GM12892 (cell line): ENCODE measurements at regions not wholly inside any gene's neighbourhood (a gene's known extent, or its start where the extent isn't known, plus 50 kb on each side); places are given as distances from the start of the nearest gene placed in this dataset.

ENCODE experiments used
- POLR2A ChIP-seq: IDR thresholded peaks from 2 replicates; pipeline ENCODE4 v1.6.1; 2011; ENCODE audit warnings: low read depth, low read length, control low read depth
- POLR2AphosphoS5 ChIP-seq: IDR thresholded peaks from 2 replicates; pipeline ENCODE4 v1.6.1; 2011; ENCODE audit warnings: low read depth, low read length, control low read depth
- TAF1 ChIP-seq: IDR thresholded peaks from 2 replicates; pipeline ENCODE4 v1.6.1; 2011; ENCODE audit warnings: low read depth, mild to moderate bottlenecking, control low read depth, low read length, borderline replicate concordance

DNA sequence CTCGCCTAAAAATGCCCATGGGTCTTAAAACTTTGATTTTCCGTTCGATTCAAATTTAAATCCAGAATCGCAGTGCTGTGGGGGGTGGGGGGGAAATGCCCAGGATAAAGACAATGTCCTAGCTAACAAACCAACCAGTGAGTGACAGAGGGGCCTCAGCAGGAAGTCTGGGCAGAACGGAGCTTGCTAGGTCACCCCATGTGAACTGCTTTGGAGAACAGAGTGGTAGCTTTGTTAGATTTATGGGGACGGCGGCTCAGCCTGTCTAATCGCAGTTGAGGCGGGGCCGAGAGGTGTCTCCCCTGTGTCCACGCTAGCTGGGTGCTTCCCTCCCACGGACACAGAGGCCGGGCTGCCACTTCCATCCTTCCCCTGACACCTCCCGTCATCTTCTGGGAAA, 243.9 kb downstream of the CTTN start:
- no peak for TF ChIP-seq TAF1
- no peak for TF ChIP-seq POLR2A
- no peak for TF ChIP-seq POLR2AphosphoS5
